H54 (cell line): ENCODE measurements at regions not wholly inside any gene's neighbourhood (a gene's known extent, or its start where the extent isn't known, plus 50 kb on each side); places are given as distances from the start of the nearest gene placed in this dataset.
"Not testable (repeated sequence)": the region's sequence is repeated elsewhere in the genome, so short reads cannot be mapped to it uniquely, and the experiment has no call there.

ENCODE experiments used
- DNase-seq: peaks from one replicate; pipeline ENCODE4 v3.0.0; 2011; ENCODE audit warnings: low spot score, mixed read lengths; ENCODE audit not compliant: insufficient read length
- FAIRE-seq: peaks from 3 replicates; lab custom pipeline; 2011; peaks lifted over from hg19 to GRCh38; lab: Jason Lieb, UNC
- POLR2A ChIP-seq: IDR thresholded peaks from 2 replicates; pipeline ENCODE4 v1.6.1; 2011; ENCODE audit warnings: low read depth, mild to moderate bottlenecking, low read length

GRCh38 chr13:78876915-78877549 is 218.1 kb upstream of the OBI1 start:
- no peak for FAIRE-seq
- TF ChIP-seq POLR2A = no peak
- DNase-seq = no peak

DNA sequence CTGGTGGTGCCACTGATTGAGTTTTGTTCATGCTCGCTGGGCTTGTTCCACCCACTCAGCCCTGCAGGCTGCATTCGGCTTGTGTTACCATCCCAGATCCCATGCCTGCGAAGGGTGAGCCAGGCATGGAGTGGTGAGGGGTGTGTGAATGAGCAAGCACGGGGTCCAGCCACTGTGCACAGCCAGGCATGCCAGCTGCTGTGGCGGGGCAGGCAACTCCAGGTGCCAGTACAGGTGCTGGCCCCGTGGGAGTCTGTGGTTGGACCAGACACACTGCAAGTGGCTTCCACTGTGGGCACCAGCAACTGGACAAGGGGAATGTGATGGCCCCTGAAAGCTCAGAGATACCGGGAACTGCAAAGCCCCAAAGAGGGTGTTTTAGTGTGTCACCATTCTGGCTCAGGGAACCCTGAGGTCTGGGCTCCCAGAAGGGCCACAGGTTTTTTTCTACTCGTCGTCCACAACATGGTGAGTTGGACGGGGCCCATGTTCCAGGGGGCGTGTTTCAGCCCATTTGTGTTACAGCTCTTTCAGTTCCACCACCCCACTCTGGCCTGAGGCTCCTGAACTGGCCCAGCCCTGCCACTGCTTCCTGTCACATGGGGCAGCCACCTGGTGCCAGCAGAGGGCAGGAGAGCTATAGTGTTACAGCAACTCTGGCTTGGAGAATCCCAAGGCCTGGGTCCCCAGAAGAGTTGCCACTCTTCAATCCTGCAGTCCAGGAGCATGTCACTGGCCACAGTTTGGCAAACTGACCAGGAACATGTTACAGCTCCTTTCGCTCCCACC is 217.0 kb upstream of the OBI1 start:
- no peak for TF ChIP-seq POLR2A
- FAIRE-seq (no peak), DNase-seq (no peak)

GRCh38 chr13:78868991-78869390 is 210.0 kb upstream of the OBI1 start:
- TF ChIP-seq POLR2A = no peak
- DNase-seq = no peak
- no peak for FAIRE-seq

DNA sequence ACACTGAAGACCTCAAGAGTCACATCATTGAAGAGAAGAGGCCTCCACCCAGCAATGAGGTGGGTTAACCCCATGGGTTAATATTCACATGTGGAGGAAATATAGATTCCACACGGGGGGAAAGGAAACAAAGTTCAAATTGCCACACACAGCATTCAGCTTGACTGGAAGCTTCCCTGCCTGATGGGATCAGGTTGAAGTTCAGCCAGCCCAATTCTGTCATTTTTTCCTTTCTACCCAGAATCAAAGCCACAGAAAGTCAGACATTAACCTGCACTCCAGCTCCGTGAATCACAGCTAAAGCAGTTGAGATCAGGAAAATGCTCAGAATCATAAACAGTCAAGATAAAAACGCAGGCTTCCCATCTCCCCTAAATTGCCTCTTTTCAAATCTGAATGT is 208.7 kb upstream of the OBI1 start:
- DNase-seq = no peak
- FAIRE-seq = no peak
- TF ChIP-seq POLR2A = no peak

DNA sequence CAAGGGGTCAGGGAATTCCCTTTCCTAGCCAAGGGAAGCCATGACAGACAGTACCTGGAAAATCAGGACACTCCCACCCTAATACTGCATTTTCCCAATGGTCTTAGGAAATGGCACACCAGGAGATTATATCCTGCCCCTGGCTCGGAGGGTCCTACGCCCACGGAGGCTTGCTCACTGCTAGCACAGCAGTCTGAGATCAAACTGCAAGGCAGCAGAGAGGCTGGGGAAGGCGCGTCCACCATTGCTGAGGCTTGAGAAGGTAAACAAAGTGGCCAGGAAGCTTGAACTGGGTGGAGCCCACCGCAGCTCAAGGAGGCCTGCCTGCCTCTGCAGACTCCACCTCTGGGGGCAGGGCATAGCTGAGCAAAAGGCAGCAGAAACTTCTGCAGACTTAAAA is 207.1 kb upstream of the OBI1 start:
- not testable (repeated sequence) for FAIRE-seq, DNase-seq

- no peak for DNase-seq
- no peak for FAIRE-seq
- no peak for TF ChIP-seq POLR2A
Measured at GRCh38 chr13:78862446-78862845, 203.5 kb upstream of the OBI1 start.

DNA sequence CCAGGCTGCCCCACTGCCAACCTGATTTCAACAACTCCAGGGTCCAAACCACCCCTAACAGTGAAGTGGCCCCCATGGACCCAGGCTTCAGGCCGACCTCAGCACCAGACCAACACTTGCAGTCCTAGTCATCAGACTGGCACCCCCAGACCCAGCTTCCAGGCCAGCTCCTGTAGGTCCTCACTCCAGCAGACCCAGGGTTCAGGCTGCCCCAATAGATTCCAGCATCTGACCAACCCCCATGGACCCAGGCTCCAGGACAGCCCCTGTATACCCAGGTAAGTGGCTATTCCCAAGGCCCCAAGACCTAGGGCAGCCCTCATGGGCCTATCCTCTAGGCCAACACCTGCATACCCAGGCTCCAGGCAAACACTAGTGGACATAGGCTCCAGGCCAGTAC is 193.8 kb upstream of the OBI1 start:
- no peak for TF ChIP-seq POLR2A
- DNase-seq = no peak
- no peak for FAIRE-seq

- FAIRE-seq = no peak
- TF ChIP-seq POLR2A = no peak
- DNase-seq = no peak
Measured at GRCh38 chr13:78845656-78846365, 186.9 kb upstream of the OBI1 start.

DNA sequence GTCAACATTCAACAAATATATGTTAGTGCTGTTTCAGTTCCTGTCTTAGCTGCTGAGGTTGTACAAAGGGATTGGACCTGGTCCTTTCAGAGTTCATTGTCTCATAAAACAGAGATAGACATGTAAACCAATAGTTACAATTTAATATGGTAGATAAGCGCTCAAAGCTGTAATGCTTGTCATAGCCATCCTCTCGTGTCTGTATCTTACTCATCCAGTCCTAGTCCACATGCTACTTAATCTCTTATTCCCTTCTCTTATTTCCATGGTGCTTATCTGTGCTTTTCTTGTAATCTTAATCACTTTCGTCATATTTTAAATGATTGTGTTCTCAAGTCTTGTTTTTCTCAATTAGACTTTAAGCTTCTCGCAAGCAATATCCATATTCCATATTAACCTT is 185.2 kb upstream of the OBI1 start:
- no peak for TF ChIP-seq POLR2A
- DNase-seq (no peak), FAIRE-seq (no peak)

- no peak for DNase-seq
- FAIRE-seq = no peak
- no peak for TF ChIP-seq POLR2A
Measured at GRCh38 chr13:78841358-78841963, 182.5 kb upstream of the OBI1 start.

DNA sequence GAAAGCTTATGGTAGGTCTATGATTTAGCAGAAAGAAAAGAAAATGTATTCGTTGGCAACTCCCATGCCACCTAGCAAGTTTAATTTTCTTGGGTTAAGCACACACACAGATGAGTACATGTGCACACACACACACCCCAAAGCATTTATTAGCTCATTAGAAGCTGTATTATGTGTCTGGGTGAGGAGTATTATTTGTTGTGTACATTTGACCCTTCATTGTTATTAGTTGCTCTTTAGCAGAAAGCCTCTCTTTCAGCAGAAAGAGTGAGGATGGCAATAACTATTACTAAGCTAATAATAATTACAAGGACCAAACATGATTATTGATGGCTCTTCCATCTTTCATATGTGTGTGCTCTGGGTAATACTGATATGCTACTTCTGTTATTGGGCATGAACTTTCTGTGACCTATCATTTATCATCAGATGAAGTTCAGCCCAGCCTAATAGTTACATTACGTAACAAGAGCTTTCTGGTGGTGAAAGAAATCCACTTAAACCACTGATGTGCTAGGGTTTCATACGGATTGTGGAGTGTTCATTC is 177.4 kb upstream of the OBI1 start:
- no peak for DNase-seq
- FAIRE-seq = no peak
- TF ChIP-seq POLR2A = no peak

DNA sequence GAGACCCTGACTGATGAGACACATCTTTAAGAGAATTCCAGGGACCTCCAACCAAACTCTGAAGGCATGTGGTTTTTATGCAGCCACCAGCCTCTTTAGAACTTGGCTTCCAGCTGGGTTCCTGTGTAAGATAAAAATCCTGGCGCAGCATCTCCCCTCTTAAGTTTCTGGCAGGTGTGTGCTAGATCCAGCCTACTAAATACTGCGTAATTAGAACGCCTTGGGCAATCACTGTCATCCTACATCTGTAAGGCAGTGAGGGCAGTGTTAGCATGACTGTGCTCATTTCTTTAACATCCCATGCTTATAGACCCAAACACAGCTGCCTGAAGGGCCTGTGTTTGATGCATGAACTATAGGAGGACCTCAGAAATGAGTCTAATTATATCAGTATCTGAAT is 173.5 kb upstream of the OBI1 start:
- no peak for TF ChIP-seq POLR2A
- DNase-seq (no peak), FAIRE-seq (no peak)

DNA sequence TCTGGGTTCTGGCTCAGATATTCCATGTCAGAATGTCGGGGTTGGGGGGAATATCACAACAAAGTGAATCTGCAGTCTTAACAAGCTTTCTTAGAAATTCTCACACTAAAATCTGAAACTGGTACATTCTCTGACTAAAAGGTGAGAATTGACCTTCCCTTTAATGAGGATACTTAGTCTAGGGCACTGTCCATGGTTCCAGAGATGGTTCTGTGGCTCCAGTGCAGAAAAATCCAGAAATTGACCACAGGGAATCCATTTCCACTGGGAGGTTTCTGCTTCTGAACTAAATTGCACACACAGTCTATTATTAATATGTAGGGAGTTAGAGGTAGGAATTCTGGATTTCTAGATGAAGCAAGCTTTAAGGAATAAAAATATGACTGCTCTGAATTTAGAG is 171.6 kb upstream of the OBI1 start:
- TF ChIP-seq POLR2A = no peak
- FAIRE-seq (no peak), DNase-seq (no peak)

- DNase-seq = no peak
- no peak for FAIRE-seq
- no peak for TF ChIP-seq POLR2A
Measured at GRCh38 chr13:78829821-78830220, 170.9 kb upstream of the OBI1 start.
